Activated CD8-positive, alpha-beta T cell treated with anti-CD3 and anti-CD28 coated beads for 36 hours (primary cell): ENCODE measurements at regions not wholly inside any gene's neighbourhood (a gene's known extent, or its start where the extent isn't known, plus 50 kb on each side); places are given as distances from the start of the nearest gene placed in this dataset.

Source experiments
- ATAC-seq: fragments of 200-7000 bp; cut with Tn5 transposase; one replicate; pipeline ENCODE4 v1.10.0; 2021; ENCODE audit warnings: mild to moderate bottlenecking, moderate library complexity
- CTCF ChIA-PET: fragments of 350-600 bp; sonication (Branson Sonifier 250); formaldehyde crosslinking; loops from one replicate; lab custom pipeline; 2021; ENCODE audit warnings: antibody characterized with exemption; lab: Charles Lee
- POLR2A ChIA-PET: fragments of 350-600 bp; sonication (Branson Sonifier 250); formaldehyde crosslinking; loops from one replicate; lab custom pipeline; 2021; ENCODE audit warnings: antibody characterized with exemption; lab: Charles Lee
- DNase-seq: peaks from one replicate; pipeline ENCODE4 v3.0.0-alpha.2; 2020
- H3K27ac Mint-ChIP-seq: one replicate; pipeline ENCODE4 v1.8.0; 2021; ENCODE audit warnings: mild to moderate bottlenecking, mixed read lengths
- H3K27me3 Mint-ChIP-seq: one replicate; pipeline ENCODE4 v1.8.0; 2021; ENCODE audit warnings: mixed read lengths
- H3K36me3 Mint-ChIP-seq: one replicate; pipeline ENCODE4 v1.8.0; 2021; ENCODE audit warnings: low read depth, mixed read lengths
- H3K4me1 Mint-ChIP-seq: one replicate; pipeline ENCODE4 v1.8.0; 2021; ENCODE audit warnings: low read depth, mixed read lengths
- H3K4me3 Mint-ChIP-seq: one replicate; pipeline ENCODE4 v1.8.0; 2021; ENCODE audit warnings: mild to moderate bottlenecking, moderate library complexity, mixed read lengths
- H3K9me3 Mint-ChIP-seq: one replicate; pipeline ENCODE4 v1.8.0; 2021; ENCODE audit warnings: mixed read lengths
- intact Hi-C: fragments of 100-400 bp; cut with micrococcal nuclease; formaldehyde crosslinking; loops from one replicate; pipeline ENCODE4 v1.10.0; 2022
- TF ChIP-seq, protein P1 (sequence below): fragments of 200-600 bp; IDR thresholded peaks from one replicate; pipeline ENCODE4 v1.8.0; 2022; ENCODE audit warnings: antibody characterized with exemption, mild to moderate bottlenecking

GRCh38 chr9:23229890-23230317 is 596.1 kb downstream of the ELAVL2 start:
- intact Hi-C loops: no loop called here
- Mint-ChIP-seq H3K36me3 (no peaks in the 10 kb centered on the region), H3K27ac (no peak overlapping the region), H3K4me3 (no peak overlapping the region), H3K4me1 (no peaks in the 10 kb centered on the region), H3K9me3 (peaks cover 8% of the 10 kb centered on the region), H3K27me3 (no peaks in the 10 kb centered on the region)
- ATAC-seq (no peak), DNase-seq (no peak)
- CTCF ChIA-PET: no interaction called here
- TF ChIP-seq, protein P1, sequence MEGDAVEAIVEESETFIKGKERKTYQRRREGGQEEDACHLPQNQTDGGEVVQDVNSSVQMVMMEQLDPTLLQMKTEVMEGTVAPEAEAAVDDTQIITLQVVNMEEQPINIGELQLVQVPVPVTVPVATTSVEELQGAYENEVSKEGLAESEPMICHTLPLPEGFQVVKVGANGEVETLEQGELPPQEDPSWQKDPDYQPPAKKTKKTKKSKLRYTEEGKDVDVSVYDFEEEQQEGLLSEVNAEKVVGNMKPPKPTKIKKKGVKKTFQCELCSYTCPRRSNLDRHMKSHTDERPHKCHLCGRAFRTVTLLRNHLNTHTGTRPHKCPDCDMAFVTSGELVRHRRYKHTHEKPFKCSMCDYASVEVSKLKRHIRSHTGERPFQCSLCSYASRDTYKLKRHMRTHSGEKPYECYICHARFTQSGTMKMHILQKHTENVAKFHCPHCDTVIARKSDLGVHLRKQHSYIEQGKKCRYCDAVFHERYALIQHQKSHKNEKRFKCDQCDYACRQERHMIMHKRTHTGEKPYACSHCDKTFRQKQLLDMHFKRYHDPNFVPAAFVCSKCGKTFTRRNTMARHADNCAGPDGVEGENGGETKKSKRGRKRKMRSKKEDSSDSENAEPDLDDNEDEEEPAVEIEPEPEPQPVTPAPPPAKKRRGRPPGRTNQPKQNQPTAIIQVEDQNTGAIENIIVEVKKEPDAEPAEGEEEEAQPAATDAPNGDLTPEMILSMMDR: no peak
- POLR2A ChIA-PET: no interaction called here

DNA sequence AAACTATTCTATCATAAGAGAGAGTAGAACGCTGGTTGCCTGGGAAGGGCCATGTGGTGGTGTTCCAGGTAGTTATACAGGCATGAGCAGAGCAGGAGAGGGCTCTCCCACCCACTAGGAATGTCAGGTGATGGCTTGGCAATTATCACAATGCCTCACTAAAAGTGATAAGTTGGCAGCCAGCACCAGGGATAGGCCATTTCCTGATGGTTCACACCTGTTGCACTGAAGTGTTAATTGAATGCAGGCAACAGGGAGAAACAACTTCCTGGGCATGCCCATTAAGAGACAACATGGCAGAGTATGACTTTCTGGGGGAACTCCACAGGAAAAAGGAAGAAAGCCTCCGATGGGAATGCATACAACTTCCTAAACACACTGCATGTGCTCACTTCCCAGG is 593.2 kb downstream of the ELAVL2 start:
- no peak for ATAC-seq

DNA sequence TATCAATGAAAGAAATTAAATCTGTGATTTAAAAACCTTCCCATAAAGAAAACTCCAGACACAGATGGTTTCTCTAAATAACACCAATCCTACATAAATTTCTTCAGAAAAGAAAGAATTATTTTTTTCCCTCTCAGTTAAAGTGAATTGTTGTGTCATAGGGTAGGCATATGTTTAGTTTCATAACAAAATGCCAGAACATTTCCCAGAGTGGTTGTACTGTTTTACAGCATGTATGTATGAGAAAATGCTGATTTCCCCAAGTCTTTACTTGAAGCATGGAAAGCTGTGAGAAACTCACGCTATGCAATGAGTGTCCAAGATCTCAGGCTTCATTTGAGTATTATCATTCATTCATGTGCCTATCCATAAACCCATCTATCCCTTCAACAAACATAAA is 582.5 kb downstream of the ELAVL2 start:
- TF ChIP-seq, protein P1: no peak
- H3K9me3 Mint-ChIP-seq: peaks cover 11% of the 10 kb centered on the region
- ChIA-PET CTCF (no interaction called here), POLR2A (no interaction called here)
- no peak for ATAC-seq
- intact Hi-C loops: no loop called here
- H3K27me3 Mint-ChIP-seq: no peaks in the 10 kb centered on the region
- H3K4me1 Mint-ChIP-seq: no peaks in the 10 kb centered on the region
- H3K4me3 Mint-ChIP-seq: no peak overlapping the region
- no peak overlapping the region for H3K27ac Mint-ChIP-seq
- DNase-seq: no peak
- no peaks in the 10 kb centered on the region for H3K36me3 Mint-ChIP-seq

More for the DNA sequence above, 593.2 kb downstream of the ELAVL2 start:
- intact Hi-C loops: no loop called here
- Mint-ChIP-seq H3K9me3 (peaks cover 1% of the 10 kb centered on the region), H3K27me3 (no peaks in the 10 kb centered on the region), H3K4me1 (no peaks in the 10 kb centered on the region), H3K4me3 (no peak overlapping the region), H3K36me3 (no peaks in the 10 kb centered on the region), H3K27ac (no peak overlapping the region)
- DNase-seq: no peak
- ChIA-PET CTCF (no interaction called here), POLR2A (no interaction called here)
- TF ChIP-seq, protein P1: no peak

DNA sequence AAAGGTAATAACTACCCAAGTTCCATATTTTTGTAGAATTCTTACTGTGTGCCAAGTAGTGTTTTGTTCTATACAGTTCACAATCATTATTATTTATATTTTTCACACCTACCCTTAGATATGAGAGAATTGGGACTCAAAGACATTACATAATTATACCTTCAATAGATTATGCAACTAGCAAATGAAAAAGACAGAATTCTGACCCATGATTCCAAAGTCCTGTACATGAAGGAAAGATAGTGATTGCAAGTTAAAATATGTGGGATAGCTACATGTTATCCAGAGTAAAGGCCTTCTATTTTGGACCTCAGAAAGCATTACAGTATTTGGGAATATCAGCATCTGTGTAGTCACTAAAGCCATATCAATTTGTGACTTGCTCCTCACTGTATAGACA is 581.0 kb downstream of the ELAVL2 start:
- TF ChIP-seq, protein P1: no peak
- Mint-ChIP-seq H3K36me3 (no peaks in the 10 kb centered on the region), H3K4me3 (no peak overlapping the region), H3K9me3 (peaks cover 11% of the 10 kb centered on the region), H3K27ac (no peak overlapping the region), H3K4me1 (no peaks in the 10 kb centered on the region), H3K27me3 (no peaks in the 10 kb centered on the region)
- ATAC-seq (no peak), DNase-seq (no peak)
- CTCF ChIA-PET: interaction anchor here (1.2 kb wide), 1 partner anchor 12 kb away, joined by 3 read pairs; no protein-coding TSS in a partner anchor
- POLR2A ChIA-PET: no interaction called here
- intact Hi-C loops: no loop called here

DNA sequence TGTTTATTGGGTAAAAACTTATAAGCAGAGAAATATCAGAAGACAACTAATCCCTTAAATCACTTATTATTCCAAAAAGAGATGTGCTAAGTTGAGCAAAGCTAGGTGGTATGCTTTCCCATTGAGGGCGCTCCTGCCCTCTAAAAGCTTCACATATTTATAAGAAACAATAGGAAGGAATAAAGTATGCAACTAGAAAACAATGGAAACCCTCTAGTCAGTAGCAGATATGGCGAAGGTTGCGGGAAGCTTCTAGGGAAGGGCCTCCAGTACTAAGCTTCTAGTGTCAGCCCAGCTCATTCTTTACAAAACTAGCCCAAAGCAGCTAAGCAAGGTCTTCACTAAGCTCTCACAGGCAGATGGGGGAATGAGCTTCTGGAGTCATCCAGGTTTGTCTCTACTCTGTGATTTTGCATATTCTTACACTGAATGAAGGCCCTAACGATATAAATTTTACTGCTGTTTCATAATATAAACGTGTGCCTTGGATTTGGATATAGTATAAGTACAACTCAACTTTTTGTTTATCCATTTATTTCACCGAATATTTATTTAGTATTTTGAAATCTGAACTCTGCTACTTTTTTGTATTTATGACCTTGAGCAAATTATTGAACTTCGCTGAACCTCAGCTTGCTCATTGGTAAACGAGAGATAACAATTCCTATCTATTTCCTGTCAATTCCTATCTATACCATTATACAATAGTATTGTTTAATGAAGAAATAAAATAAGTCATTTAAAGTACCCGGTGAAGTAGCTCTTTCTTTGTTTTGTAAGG is 571.4 kb downstream of the ELAVL2 start:
- intact Hi-C loops: no loop called here
- ChIA-PET CTCF (no interaction called here), POLR2A (no interaction called here)
- no peak overlapping the region for H3K27ac Mint-ChIP-seq
- no peak for ATAC-seq
- DNase-seq: no peak
- TF ChIP-seq, protein P1: no peak
- no peaks in the 10 kb centered on the region for H3K27me3 Mint-ChIP-seq
- no peak overlapping the region for H3K4me3 Mint-ChIP-seq
- H3K36me3 Mint-ChIP-seq: no peaks in the 10 kb centered on the region
- no peaks in the 10 kb centered on the region for H3K4me1 Mint-ChIP-seq
- peaks cover 19% of the 10 kb centered on the region for H3K9me3 Mint-ChIP-seq
